SK-N-SH (cell line): ENCODE measurements at regions not wholly inside any gene's neighbourhood (a gene's known extent, or its start where the extent isn't known, plus 50 kb on each side); places are given as distances from the start of the nearest gene placed in this dataset.

Experiments used
- SMC3 ChIP-seq: IDR thresholded peaks from 2 replicates; pipeline ENCODE4 v1.6.1; 2012; ENCODE audit warnings: low read depth, low read length, improper control_type of control experiment
- TF ChIP-seq, protein P1 (sequence below): IDR thresholded peaks from 2 replicates; pipeline ENCODE4; 2012

GRCh38 chr18:39841482-39842365 lies 2113.3 kb upstream of the PIK3C3 start:
- peak; percentile 39; the same call in 1 of the 2 replicates for TF ChIP-seq SMC3
- TF ChIP-seq, protein P1, sequence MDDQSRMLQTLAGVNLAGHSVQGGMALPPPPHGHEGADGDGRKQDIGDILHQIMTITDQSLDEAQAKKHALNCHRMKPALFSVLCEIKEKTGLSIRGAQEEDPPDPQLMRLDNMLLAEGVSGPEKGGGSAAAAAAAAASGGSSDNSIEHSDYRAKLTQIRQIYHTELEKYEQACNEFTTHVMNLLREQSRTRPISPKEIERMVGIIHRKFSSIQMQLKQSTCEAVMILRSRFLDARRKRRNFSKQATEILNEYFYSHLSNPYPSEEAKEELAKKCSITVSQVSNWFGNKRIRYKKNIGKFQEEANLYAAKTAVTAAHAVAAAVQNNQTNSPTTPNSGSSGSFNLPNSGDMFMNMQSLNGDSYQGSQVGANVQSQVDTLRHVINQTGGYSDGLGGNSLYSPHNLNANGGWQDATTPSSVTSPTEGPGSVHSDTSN: no peak
